HG03439 (cell line): ENCODE measurements at regions not wholly inside any gene's neighbourhood (a gene's known extent, or its start where the extent isn't known, plus 50 kb on each side); places are given as distances from the start of the nearest gene placed in this dataset.

Experiments
- ATAC-seq: cut with Tn5 transposase; IDR thresholded peaks from one replicate; pipeline ENCODE4 v1.9.1; 2021; ENCODE audit warnings: mild to moderate bottlenecking, moderate library complexity; ENCODE audit not compliant: unreplicated experiment

DNA sequence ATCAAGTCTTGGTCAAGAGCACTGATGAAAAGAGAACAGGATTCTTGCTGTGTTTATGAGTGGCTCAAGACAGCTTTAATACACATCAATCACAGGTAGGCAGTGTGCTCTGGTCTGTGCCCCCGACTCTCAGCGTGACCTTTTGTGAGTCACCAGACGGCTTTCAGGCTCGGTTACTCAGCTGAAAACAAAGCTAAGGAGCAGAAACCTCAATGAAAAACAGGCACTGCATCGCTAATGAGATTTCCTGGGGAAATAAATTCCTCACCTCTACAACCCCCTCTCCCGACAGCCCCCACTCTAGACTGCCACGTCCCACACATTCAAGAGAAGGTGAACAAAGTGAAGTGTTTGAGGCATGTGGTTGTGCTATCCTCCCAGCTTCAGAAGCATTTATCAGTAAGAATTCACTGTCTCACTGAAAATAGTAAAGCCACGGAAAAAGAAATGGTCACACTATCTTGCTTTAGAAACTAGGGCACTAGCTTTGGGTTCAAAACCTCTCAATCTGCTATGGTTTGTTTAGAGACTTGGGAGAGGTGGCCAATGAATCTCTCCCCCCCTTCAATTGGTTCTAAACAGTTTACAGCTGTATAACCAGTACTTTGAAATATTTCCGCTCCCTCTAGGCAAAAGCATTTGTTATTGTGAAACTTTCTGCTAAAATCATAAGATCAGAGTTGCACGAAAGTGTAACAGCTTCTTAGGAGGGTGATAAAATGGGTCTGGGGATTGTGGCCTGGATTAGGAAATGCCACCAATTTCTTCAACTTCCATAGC lies 199.5 kb upstream of the PMFBP1 start:
- ATAC-seq: no peak

- ATAC-seq: no peak
These were observed 197.3 kb upstream of the PMFBP1 start for GRCh38 chr16:72369274-72369673.

- ATAC-seq: no peak
These were observed 195.9 kb upstream of the PMFBP1 start for GRCh38 chr16:72367851-72368250.

DNA sequence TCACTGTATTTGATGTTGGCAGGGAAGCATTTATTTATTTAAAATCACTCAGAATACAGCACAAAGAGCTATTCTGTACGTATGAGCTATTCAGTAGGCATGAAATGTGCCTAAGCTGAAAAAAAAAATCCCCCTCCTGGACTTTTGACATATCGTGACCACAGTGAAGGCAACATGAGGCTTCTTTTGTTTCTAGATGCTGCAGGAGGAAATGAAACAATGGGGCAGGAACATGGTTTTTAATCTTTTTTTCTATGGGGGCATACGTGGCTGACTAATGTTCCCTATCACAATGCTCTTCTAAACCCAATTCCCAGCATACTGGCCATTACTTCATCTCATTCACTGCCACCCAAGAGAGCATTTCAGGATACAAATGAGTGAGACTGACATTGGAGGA lies 191.0 kb upstream of the PMFBP1 start:
- no peak for ATAC-seq

DNA sequence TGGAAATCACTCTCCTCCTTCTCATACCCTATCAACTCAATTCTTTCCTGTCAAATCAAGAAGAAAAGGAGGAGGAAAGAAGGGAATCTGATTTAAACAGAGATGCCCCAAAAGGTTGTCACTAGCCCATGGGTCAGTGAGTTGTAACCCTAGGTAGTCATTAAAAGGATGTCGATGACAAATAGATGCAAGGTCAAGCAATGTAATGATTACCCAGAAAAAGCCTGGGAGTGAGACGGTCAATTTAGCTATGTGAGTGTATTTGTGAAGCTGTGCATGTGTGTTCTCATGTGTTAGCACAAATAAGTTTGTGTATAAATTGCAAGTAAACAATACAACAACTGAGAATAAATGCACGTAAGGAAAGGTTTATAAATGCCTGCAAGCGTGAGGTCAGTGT lies 190.5 kb upstream of the PMFBP1 start:
- ATAC-seq: no peak

DNA sequence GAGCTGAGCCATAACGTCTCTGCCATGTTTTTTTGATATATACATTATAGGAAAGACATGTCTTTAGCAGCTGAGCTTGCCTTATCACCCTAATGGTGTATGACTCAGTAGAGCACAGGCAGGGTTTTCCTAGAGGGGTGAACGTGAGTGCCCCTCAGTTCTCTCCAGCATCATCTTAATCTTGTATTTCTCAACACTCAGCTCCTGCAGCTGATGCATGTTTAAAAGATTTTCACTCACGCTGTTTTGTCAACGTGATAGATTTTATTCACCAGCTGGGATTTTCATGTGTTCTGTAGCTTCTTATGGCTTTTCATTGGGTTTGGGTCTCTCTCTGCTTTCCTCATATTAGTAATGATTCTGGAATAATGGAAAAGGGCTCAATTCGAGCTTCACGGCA lies 186.0 kb upstream of the PMFBP1 start:
- no peak for ATAC-seq

- ATAC-seq: no peak
These were observed 183.6 kb upstream of the PMFBP1 start for GRCh38 chr16:72355561-72355960.

- no peak for ATAC-seq
These were observed 177.8 kb upstream of the PMFBP1 start for GRCh38 chr16:72349719-72350118.

DNA sequence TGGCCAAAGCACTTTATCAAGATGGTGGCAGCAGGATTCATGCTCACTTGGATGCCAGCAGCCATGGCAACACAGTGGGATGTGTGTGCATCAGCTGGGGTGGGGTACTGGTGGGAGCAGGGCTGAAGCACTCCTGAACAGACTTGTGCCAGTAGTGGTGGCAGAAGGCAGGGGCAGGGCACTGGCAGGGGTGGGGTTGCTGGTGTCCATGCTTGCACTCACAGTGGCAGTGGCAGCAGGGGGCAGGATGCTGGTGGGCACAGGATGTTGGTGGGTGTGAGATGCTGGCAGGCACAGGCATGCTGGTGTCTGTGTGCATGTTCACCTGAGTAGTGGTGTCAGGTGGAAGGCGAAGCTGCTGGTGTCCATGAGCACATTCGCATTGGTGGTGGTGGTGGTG lies 161.0 kb upstream of the PMFBP1 start:
- no peak for ATAC-seq

- no peak for ATAC-seq
These were observed 152.6 kb upstream of the PMFBP1 start for GRCh38 chr16:72324578-72324977.

- ATAC-seq: no peak
These were observed 145.5 kb upstream of the PMFBP1 start for GRCh38 chr16:72317446-72317845.

DNA sequence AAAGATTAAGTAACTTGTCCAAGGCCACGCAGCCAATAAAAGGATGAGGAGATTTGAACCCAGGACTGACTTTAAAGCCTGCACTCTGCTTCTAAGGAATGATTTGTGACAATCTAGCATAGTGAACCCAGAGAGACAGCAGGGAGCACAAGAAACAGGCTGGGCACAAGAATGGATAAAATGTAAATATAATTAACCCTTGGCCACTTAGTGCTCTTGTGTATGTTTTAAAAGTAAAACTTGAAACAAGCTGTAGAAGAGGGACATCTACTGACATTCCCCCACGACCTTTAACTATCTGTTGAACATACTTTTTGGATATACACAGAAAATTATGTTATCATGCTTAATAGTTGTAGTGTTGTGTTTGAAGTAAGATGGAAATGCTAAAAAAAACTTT lies 141.9 kb upstream of the PMFBP1 start:
- ATAC-seq: no peak

DNA sequence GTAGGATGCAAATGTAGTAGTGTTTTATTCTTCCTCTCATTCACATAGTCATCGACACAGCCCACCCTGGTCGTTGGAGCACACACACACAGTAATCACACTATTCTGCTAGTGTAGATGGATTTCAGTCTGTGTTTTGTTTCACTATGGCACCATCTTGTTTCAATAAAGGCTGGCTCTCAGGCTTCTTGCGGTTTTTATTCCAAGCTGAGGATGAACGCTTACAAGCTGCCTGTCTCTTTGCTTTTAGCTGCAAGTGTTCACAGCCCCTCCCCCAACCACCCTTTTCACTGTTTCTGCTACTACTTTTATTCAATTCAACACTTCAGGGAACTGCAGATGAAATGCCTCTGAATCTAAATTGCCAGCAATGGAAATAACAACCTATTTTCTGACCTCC lies 140.9 kb upstream of the PMFBP1 start:
- ATAC-seq: no peak

DNA sequence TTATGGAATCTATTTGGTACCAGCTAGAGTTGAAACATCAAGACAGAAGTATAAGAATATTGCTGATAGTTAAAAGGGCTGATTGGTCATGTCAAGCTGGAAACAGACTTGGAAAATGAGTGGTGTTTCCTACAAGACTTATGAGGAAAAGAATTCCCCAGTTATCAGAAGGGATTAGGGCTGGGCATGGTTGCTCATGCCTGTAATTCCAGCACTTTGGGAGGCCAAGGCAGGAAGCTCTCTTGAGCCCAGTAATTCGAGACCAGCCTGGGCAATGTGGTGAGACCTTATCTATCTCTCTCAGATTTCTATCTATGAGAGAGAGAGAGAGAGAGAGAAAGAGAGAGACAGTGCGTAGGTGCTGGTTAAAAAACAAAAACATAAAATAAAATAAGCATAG lies 139.5 kb upstream of the PMFBP1 start:
- ATAC-seq: no peak

DNA sequence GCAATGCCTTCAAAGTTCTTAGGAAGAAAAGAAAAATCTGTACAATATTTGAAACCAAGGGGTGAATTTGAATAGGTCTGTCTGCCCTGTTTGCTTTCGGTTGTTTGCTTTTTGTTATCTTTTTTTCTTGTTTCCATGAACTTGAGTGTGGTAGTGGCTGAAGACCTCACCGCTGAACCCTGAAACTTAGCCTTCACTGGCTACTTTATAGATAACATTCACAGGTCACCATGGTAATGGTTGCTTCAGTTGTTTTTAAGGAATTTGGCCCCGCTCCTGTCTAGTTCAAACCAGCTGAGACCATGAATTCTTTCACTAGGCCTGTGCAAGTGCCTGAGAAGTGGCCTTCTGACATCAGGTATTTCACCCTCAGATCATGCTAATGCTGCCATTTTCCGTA lies 137.0 kb upstream of the PMFBP1 start:
- ATAC-seq: no peak

GRCh38 chr16:72308396-72308795 lies 136.4 kb upstream of the PMFBP1 start:
- no peak for ATAC-seq

DNA sequence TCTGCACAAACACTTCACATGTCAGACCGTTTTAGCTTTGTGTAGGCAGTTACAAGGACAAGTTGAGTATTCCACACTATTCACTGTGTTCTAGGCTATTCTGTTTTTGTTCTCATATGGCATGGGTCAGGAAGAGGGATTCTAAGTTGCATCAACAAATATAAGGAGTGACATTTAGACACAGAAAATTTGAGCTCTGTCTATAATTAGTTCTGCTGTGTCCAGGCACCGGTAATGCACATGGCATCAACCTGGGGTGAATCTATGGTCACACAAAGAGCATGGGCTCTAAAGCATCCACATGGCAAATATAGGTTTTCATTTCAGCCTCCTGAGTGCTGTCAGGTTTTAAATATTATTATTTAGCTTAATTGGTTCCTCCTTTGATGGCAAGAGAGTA lies 130.4 kb upstream of the PMFBP1 start:
- no peak for ATAC-seq

DNA sequence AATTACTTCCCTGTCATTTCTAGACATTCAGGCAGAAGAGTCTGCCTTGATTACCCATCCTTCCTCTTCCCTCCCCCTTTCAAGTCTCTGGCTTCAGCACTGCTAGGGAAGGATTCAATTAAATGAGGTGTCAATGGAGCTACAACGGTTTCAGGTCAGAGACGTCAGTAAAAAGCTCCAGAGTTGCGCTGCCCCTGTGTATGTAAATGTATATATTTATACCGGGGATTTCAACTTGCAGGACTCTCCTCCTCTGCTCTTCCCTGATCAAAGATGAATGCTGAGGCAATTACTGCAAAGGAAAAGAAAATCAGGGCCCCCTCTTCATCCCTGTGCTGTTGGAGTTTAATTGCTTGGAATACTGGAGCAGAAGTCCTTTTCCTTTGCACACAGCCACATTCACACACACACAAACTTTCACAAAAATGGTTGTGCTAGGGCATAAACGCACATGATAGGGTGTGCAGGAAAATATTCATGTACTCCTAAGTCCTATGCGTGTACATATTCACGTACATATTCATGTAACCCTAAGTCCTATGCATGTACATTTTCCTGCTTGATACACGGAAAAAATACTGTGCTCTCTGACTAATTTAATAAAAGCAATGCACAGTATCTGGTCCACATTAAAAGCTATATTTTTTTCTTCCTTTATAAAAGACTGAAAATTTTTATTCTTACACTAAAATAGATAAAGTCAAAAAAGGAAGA lies 129.7 kb upstream of the PMFBP1 start:
- no peak for ATAC-seq

DNA sequence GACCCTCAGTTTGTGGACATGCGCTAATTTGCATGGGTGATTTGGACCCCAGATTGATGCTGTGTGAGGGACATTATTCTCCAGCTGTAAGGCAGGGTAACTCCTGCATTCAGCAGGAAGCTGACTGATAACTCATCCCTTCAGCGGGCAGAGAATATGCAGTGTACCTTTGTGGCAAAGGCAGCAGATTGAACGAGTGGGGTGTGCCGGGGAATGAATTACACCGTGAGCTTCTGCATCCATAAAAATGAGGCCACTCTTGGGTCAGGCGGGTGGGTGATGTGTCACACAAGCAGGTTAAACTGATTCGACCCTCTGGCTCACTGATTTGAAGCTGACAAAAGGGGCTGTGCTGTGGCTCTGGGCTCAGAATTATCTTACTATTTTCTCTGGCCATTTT lies 128.9 kb upstream of the PMFBP1 start:
- no peak for ATAC-seq

- no peak for ATAC-seq
These were observed 127.8 kb upstream of the PMFBP1 start for GRCh38 chr16:72299684-72300243.

DNA sequence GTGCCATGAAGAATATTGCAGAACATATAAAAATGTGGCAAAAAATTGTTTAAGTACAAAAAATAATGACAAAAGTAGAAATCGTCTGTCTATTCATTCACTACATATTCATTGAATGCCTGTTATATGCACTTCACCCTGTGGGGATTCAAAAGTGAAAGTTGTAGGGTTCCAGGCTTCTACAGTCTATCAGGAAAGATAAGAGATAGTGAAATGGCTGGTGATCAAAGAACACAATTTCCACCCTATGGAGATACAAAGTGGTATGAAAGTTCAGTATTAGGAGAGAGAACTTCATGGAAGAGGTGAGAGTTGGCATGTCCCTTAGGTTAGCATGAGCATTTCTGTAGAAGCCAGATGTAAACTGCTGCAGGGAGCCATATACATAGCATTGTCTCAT lies 127.0 kb upstream of the PMFBP1 start:
- no peak for ATAC-seq

- no peak for ATAC-seq
These were observed 124.0 kb upstream of the PMFBP1 start for GRCh38 chr16:72295914-72296313.
